ENCODE measurements at regions not wholly inside any gene's neighbourhood (a gene's known extent, or its start where the extent isn't known, plus 50 kb on each side); places are given as distances from the start of the nearest gene placed in this dataset.

- no peak for TF ChIP-seq TAF1 (IDR thresholded peaks at IDR 0.05; ENCODE audit: low read depth, low read length)
- TF ChIP-seq POLR2A (IDR thresholded peaks at IDR 0.05; ENCODE audit: low read depth, low read length), result no peak
- no peak for TF ChIP-seq POLR2AphosphoS5 (IDR thresholded peaks at IDR 0.05; ENCODE audit: low read depth, low read length)
Observed at GRCh38 chr2:40997362-40997761, 545.5 kb upstream of the SLC8A1 start.
